ENCODE measurements at regions not wholly inside any gene's neighbourhood (a gene's known extent, or its start where the extent isn't known, plus 50 kb on each side); places are given as distances from the start of the nearest gene placed in this dataset.

DNA sequence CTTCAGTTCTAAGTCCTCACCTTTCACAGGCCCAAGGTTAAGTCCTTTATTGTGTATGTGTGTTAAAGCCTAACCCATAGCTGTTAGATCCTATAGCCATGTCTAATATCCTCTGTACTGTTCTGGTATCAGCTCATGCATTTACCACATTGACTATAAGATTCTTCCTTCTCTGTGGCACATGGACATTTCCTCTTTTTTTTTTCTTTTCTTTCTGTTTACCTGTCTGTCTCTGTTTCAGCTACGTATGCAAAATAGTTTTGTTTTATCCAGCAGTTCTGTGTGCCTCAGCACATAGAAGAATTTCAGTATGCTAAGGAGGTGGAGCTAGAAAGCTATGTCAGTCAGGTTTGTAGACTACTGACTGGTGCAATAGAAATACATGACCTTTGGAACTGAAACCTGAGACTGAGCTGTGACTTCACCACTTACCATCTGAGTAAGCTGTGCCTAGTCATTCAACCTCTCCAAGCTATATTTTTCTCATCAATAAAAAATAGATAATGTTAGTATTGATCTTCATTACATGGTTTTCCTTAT, 155.6 kb upstream of the VLDLR start:
- Mint-ChIP-seq H3K27ac (ENCODE audit: unreplicated experiment) (no peak overlapping the region), H3K9me3 (ENCODE audit: unreplicated experiment) (peaks cover 5% of the 10 kb centered on the region), H3K36me3 (ENCODE audit: low read depth, unreplicated experiment) (no peaks in the 10 kb centered on the region), H3K4me3 (ENCODE audit: unreplicated experiment) (no peak overlapping the region), H3K4me1 (ENCODE audit: unreplicated experiment) (peaks cover 3% of the 10 kb centered on the region), H3K27me3 (ENCODE audit: unreplicated experiment) (no peaks in the 10 kb centered on the region)
- no peak for DNase-seq (ENCODE audit: low spot score)
- TF ChIP-seq, protein P1, sequence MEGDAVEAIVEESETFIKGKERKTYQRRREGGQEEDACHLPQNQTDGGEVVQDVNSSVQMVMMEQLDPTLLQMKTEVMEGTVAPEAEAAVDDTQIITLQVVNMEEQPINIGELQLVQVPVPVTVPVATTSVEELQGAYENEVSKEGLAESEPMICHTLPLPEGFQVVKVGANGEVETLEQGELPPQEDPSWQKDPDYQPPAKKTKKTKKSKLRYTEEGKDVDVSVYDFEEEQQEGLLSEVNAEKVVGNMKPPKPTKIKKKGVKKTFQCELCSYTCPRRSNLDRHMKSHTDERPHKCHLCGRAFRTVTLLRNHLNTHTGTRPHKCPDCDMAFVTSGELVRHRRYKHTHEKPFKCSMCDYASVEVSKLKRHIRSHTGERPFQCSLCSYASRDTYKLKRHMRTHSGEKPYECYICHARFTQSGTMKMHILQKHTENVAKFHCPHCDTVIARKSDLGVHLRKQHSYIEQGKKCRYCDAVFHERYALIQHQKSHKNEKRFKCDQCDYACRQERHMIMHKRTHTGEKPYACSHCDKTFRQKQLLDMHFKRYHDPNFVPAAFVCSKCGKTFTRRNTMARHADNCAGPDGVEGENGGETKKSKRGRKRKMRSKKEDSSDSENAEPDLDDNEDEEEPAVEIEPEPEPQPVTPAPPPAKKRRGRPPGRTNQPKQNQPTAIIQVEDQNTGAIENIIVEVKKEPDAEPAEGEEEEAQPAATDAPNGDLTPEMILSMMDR (IDR thresholded peaks at IDR 0.05; ENCODE audit: unreplicated experiment) = no peak

DNA sequence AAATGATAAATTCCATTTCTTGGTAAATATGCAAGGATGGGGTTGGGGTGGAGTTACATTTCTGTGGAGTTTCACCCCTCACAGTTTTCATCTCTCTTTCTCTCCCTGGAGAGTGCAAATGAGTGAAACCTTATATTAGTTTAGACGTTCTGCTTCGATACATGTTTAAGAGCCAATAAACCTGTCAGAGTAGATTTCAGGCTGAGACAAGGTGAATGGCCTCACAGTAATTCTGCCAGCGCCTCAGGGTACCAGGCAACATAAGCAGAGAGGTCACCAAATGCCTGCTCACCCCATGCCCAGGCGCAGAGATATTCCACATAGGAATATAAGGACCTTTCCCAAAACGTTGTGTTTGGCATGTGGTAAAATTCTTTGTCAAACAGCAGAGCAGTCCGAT, 154.9 kb upstream of the VLDLR start:
- H3K9me3 Mint-ChIP-seq (ENCODE audit: unreplicated experiment) = peaks cover 5% of the 10 kb centered on the region
- H3K27me3 Mint-ChIP-seq (ENCODE audit: unreplicated experiment) = no peaks in the 10 kb centered on the region
- no peak overlapping the region for H3K4me3 Mint-ChIP-seq (ENCODE audit: unreplicated experiment)
- H3K27ac Mint-ChIP-seq (ENCODE audit: unreplicated experiment) = no peak overlapping the region
- DNase-seq (ENCODE audit: low spot score) = no peak
- TF ChIP-seq, protein P1 (IDR thresholded peaks at IDR 0.05; ENCODE audit: unreplicated experiment) = no peak
- H3K36me3 Mint-ChIP-seq (ENCODE audit: low read depth, unreplicated experiment) = no peaks in the 10 kb centered on the region
- H3K4me1 Mint-ChIP-seq (ENCODE audit: unreplicated experiment) = peaks cover 3% of the 10 kb centered on the region

DNA sequence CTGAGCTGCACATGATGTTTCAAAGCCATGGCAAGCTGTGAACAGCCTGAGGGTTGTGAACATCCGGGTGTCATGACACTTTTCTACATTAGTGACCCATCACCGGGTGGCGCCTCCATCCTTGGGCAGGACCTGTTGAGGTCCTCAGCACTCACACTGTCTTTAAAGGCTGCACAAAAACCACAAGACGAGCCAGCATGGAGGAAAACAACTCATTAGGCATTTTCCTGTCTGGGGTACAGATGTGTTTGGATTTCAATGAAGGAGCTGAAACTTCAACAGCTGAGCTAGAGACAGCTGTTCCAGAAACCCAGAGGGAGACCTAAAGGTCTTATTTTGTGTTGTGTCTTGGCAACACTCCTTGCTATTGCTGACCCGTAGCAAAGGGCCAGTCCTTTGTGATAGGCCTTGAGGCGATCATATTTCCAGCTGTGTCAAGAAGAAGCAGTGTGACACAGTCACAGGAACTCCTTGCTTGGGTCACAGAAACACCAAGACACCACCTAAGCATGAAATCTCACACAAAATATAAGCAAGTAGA, 151.8 kb upstream of the VLDLR start:
- Mint-ChIP-seq H3K27ac (ENCODE audit: unreplicated experiment) (no peak overlapping the region), H3K4me3 (ENCODE audit: unreplicated experiment) (no peak overlapping the region), H3K36me3 (ENCODE audit: low read depth, unreplicated experiment) (no peaks in the 10 kb centered on the region), H3K27me3 (ENCODE audit: unreplicated experiment) (no peaks in the 10 kb centered on the region), H3K4me1 (ENCODE audit: unreplicated experiment) (peaks cover 9% of the 10 kb centered on the region), H3K9me3 (ENCODE audit: unreplicated experiment) (peaks cover under 1% of the 10 kb centered on the region)
- TF ChIP-seq, protein P1 (IDR thresholded peaks at IDR 0.05; ENCODE audit: unreplicated experiment) = no peak
- DNase-seq (ENCODE audit: low spot score) = peak; percentile 22

DNA sequence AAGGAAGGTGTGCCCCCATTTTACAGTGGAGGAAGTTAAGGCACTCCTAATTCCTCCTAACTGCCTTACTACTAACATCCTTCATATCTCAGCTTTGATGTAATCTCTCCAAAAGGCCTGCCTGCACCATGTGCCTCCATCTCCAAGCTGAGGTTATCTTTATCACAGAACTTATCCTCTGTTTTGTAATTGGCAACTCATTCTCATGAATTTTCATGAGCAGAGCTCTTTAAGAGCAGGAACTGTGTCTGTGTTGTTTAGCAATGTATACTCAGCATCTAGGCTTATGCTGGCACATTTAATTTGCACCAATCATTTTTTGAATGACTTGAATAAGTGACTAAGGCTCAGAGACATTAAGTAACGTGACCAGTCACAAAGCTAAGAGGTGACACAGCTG, 147.9 kb upstream of the VLDLR start:
- H3K9me3 Mint-ChIP-seq (ENCODE audit: unreplicated experiment) = no peaks in the 10 kb centered on the region

DNA sequence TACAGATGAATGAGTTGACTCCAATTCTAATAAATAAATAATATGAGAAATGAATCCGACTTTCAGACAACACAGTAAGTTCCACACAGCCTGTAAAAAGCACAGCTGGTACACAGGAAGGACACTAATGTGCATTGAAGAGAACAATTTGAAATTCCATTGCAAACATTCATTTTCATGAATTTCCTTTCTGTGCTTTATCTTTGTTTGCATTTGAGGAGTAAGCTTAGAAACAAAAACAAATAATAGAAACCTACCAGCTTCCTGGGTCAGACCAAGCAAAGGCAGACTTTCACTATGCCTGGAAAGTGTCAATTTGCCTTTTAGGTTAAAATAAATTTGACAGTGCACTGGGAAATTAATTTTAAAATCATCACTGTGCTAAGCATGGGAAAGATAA, 143.8 kb upstream of the VLDLR start:
- Mint-ChIP-seq H3K36me3 (ENCODE audit: low read depth, unreplicated experiment) (no peaks in the 10 kb centered on the region), H3K4me1 (ENCODE audit: unreplicated experiment) (peaks cover 11% of the 10 kb centered on the region), H3K4me3 (ENCODE audit: unreplicated experiment) (no peak overlapping the region), H3K27ac (ENCODE audit: unreplicated experiment) (no peak overlapping the region), H3K9me3 (ENCODE audit: unreplicated experiment) (no peaks in the 10 kb centered on the region), H3K27me3 (ENCODE audit: unreplicated experiment) (peaks cover 1% of the 10 kb centered on the region)
- TF ChIP-seq, protein P1 (IDR thresholded peaks at IDR 0.05; ENCODE audit: unreplicated experiment) = no peak
- DNase-seq (ENCODE audit: low spot score) = no peak

More for the DNA sequence above, 147.9 kb upstream of the VLDLR start:
- Mint-ChIP-seq H3K27ac (ENCODE audit: unreplicated experiment) (no peak overlapping the region), H3K4me1 (ENCODE audit: unreplicated experiment) (peaks cover 16% of the 10 kb centered on the region), H3K4me3 (ENCODE audit: unreplicated experiment) (no peak overlapping the region), H3K27me3 (ENCODE audit: unreplicated experiment) (no peaks in the 10 kb centered on the region), H3K36me3 (ENCODE audit: low read depth, unreplicated experiment) (no peaks in the 10 kb centered on the region)
- TF ChIP-seq, protein P1 (IDR thresholded peaks at IDR 0.05; ENCODE audit: unreplicated experiment) = no peak
- DNase-seq (ENCODE audit: low spot score) = no peak

Measured in endothelial cell (in vitro differentiated cells).